ENCODE measurements at regions not wholly inside any gene's neighbourhood (a gene's known extent, or its start where the extent isn't known, plus 50 kb on each side); places are given as distances from the start of the nearest gene placed in this dataset.

GRCh38 chr2:57386305-57386704 is 660.3 kb upstream of the VRK2 start:
- TF ChIP-seq, protein P1, sequence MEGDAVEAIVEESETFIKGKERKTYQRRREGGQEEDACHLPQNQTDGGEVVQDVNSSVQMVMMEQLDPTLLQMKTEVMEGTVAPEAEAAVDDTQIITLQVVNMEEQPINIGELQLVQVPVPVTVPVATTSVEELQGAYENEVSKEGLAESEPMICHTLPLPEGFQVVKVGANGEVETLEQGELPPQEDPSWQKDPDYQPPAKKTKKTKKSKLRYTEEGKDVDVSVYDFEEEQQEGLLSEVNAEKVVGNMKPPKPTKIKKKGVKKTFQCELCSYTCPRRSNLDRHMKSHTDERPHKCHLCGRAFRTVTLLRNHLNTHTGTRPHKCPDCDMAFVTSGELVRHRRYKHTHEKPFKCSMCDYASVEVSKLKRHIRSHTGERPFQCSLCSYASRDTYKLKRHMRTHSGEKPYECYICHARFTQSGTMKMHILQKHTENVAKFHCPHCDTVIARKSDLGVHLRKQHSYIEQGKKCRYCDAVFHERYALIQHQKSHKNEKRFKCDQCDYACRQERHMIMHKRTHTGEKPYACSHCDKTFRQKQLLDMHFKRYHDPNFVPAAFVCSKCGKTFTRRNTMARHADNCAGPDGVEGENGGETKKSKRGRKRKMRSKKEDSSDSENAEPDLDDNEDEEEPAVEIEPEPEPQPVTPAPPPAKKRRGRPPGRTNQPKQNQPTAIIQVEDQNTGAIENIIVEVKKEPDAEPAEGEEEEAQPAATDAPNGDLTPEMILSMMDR (IDR thresholded peaks at IDR 0.05), result no peak
- ATAC-seq (no peak), DNase-seq (no peak)
- no peak overlapping the region for H3K27ac ChIP-seq
- H3K9me3 ChIP-seq, result peaks cover 5% of the 10 kb centered on the region
- no peaks in the 10 kb centered on the region for H3K4me1 ChIP-seq
- no peaks in the 10 kb centered on the region for H3K36me3 ChIP-seq (ENCODE audit: insufficient read depth in 1 of 2, low read depth in 1 of 2)
- intact Hi-C loops (cut with DNase I), result no loop called here
- H3K27me3 ChIP-seq (ENCODE audit: insufficient read depth in 3 of 3, low read length in 2 of 3), result no peaks in the 10 kb centered on the region
- H3K4me3 ChIP-seq, result no peak overlapping the region

- H3K27me3 ChIP-seq (ENCODE audit: insufficient read depth in 3 of 3, low read length in 2 of 3), result no peaks in the 10 kb centered on the region
- H3K27ac ChIP-seq, result no peak overlapping the region
- DNase-seq, result no peak
- intact Hi-C loops (cut with DNase I), result no loop called here
- H3K9me3 ChIP-seq, result no peaks in the 10 kb centered on the region
- ATAC-seq, result no peak
- WGBS, 3 donors, result 79 to 88% (median 84%) methylated on average over 9 of the region's 9 CpGs
- H3K4me1 ChIP-seq, result no peaks in the 10 kb centered on the region
- TF ChIP-seq, protein P1 (IDR thresholded peaks at IDR 0.05), result no peak
- no peaks in the 10 kb centered on the region for H3K36me3 ChIP-seq (ENCODE audit: insufficient read depth in 1 of 2, low read depth in 1 of 2)
- H3K4me3 ChIP-seq, result no peak overlapping the region
Measured at GRCh38 chr2:57396355-57397098, 650.1 kb upstream of the VRK2 start.

- no peaks in the 10 kb centered on the region for H3K27me3 ChIP-seq (ENCODE audit: insufficient read depth in 3 of 3, low read length in 2 of 3)
- no peaks in the 10 kb centered on the region for H3K9me3 ChIP-seq
- peaks cover 10% of the 10 kb centered on the region for H3K4me1 ChIP-seq
- TF ChIP-seq, protein P1 (IDR thresholded peaks at IDR 0.05), result no peak
- WGBS, 3 donors, result 86 to 91% (median 90%) methylated on average over 20 of the region's 20 CpGs
- ATAC-seq (no peak), DNase-seq (no peak)
- intact Hi-C loops (cut with DNase I), result no loop called here
- H3K36me3 ChIP-seq (ENCODE audit: insufficient read depth in 1 of 2, low read depth in 1 of 2), result no peaks in the 10 kb centered on the region
- no peak overlapping the region for H3K27ac ChIP-seq
- no peak overlapping the region for H3K4me3 ChIP-seq
Measured at GRCh38 chr2:57397550-57398360, 648.9 kb upstream of the VRK2 start.

DNA sequence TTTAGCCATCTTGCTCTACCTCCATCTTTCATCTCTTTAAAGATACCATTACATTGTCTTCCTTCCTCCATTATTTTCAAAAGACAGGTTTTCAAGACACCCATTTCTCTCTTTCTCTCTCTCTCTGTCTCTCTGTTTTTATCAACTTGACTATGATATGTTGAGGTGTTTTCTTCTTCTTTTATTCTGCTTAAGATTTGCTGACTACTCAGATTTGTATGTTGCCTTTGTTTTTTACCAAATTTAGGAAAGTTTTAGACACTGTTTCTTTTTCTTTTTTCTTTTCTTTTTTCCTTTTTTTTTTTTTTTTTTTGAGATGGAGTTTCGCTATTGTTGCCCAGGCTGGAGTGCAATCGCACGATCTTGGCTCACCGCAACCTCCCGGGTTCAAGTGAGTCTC is 647.5 kb upstream of the VRK2 start:
- H3K4me1 ChIP-seq, result peaks cover 10% of the 10 kb centered on the region
- WGBS, 3 donors, result 75 to 96% (median 95%) methylated on average over 5 of the region's 5 CpGs

More for the DNA sequence above, 647.5 kb upstream of the VRK2 start:
- ATAC-seq, result no peak
- intact Hi-C loops (cut with DNase I), result no loop called here
- Histone ChIP-seq H3K36me3 (ENCODE audit: insufficient read depth in 1 of 2, low read depth in 1 of 2) (no peaks in the 10 kb centered on the region), H3K27me3 (ENCODE audit: insufficient read depth in 3 of 3, low read length in 2 of 3) (no peaks in the 10 kb centered on the region), H3K27ac (no peak overlapping the region), H3K4me3 (no peak overlapping the region), H3K9me3 (no peaks in the 10 kb centered on the region)
- TF ChIP-seq, protein P1 (IDR thresholded peaks at IDR 0.05), result no peak
- DNase-seq, result no peak
